NCI-H146 (cell line): ENCODE measurements at regions not wholly inside any gene's neighbourhood (a gene's known extent, or its start where the extent isn't known, plus 50 kb on each side); places are given as distances from the start of the nearest gene placed in this dataset.

ENCODE experiments used
- DNase-seq: peaks from one replicate; lab custom pipeline; 2025; lab: John Stamatoyannopoulos, UW

DNA sequence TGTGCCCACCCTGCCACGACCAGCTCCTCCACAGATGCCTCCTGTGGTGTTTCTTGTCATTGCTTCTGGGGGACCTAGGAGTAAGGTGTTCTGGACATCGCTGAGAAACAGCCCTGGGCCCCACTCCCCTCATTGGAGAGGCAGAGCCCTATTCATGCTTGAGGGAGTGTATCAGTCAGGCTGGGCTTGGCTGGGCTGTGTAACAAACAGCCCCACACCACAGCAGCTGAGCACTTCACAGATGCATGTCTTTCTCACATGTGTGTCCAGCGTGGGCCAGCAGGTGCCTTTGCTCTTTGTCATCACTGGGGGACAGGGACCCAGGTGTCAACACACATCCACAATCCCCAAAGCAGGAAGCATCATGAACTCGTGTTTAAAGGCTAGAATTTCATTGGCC lies 65.1 kb upstream of the FBRSL1 start:
- DNase-seq, result no peak

DNA sequence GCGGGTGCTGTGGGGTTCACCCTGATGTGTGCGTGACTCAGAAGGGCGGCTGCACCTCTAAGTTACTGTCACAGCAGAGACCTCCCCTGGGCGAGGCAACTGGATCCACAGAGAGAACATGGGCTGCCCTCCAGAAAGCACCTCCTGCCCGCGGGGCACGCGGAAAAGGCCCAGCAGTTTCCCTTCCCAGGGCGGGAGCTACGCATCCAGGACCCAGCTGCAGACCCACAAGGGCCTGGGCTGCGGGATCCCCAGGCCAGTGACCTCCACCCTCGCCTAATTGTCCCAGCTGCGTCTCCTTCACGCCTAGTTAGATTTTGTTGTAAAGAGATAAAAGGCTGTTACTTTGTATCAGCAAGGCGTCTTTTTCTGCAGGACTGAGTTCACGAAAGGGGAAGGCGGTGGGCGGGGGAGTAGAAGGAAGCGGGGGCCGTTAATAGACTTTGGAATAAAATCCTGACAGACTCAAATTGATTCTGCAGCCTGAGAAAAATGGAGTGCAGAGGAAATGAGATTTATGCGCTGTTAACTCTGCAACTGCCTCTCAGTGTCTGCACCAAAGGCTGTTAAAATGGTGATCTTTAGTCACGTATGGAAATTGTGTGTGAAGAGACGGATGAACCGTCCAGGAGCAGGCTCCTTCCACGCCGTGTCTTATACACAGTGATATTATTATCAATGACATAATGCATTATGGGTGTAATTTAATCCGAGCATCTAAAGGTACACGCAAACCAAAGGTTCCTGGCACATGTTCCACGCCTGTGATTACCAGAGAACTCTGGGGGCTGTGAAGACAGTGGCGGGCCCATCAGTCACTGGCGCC lies 65.9 kb upstream of the FBRSL1 start:
- DNase-seq, result no peak

DNA sequence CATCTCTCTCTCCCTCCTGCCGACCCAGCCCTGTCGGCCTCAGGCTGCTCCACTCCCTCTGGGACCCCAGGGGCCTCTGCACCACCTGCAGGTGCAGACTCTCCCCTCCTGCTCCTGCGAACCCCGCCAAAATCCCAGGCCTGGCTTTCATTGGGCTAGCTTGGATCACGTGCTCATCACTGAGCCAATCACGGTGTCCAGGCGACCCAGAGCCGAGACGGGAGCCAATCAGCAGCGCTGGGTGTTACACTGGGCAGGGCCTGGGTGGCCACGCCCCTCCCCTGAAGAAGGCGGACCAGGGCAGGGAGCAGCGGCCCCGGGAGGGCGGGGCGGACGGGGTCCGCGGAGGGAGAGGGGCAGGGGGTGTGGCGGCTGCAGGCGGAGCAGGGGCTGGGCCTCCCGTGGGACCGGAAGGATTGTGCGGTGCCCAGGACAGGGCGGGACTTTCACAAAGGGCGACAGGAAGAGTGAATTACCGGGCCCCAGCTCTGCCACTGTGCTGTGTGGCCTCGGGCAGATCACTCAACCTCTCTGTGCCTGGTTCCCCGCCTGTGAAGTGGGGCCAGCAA lies 66.6 kb upstream of the FBRSL1 start:
- DNase-seq, result peak; percentile 11

DNA sequence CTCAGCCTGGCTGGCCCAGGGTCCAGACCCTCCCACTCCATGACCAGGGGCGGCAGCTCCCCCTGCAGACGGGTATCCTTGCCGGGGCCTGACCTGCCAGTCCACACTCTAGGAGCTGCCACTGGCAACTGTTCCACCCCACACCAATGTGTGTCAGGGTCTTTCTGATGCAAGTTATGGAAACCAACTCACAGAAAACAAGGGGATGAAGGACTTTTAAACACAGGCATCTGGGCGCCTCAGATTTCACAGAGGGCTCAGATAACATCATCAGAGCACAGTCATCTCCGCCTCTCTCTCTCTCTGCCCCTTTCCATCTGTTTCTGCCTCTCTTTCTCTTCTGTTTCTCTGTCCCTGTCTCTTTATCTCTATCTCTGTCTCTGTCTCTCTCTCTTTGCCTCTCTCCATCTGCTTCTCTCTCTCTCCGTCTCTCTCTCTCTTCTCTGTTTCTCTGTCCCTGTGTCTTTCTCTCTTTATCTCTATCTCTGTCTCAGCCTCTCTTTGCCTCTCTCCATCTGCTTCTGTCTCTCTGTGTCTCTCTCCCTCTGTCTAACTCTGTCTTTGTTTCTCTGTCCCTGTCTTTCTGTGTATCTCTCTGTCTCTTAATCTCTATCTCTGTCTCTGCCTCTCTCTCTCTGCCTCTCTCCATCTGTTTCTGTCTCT lies 67.4 kb upstream of the FBRSL1 start:
- no peak for DNase-seq

DNA sequence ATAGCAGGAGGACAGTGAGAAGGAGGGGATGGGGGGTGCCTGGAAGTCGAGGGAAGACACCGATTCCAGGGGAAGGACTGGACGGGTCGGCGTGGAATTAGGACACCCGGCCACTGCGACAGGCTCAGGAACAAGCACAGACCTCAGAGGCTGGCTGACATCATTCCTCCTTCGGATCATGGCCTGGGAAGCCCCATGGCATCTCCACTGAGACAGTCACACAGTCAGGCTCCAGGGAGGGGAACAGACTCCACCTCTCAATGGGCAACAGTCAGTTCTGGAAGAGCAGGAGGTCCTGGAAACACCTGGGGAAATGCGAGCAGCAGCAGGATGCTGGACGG lies 67.9 kb upstream of the FBRSL1 start:
- no peak for DNase-seq

DNA sequence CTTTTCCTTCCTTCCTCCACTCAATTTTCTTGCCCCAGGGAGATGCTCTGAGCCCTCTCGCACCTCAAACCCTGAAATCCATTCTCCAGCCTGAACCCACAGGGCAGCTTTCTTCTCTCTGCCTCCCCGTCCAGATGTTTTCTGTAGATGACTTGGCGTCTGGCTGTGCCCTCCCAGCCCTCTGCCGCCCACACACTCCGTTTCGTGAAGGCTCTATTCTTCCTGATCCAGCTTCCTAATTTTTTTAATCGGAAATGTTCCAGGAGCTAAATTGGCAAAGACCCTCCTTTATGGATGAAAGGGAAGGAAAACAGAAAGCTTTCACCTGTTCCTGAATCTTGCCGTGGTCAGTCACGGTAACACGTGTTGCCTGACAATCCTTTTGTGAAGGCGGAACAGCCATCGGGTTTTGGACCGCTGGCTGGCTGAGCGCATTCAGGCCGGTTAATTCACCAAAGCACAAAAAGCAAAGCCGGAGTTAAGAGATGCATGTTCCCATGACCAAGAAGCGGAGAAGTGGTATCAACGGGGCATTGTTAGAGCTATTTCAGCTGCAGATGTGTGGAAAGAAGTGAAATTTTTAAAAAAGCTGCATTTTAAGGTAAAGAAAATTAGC lies 70.2 kb upstream of the FBRSL1 start:
- no peak for DNase-seq

DNA sequence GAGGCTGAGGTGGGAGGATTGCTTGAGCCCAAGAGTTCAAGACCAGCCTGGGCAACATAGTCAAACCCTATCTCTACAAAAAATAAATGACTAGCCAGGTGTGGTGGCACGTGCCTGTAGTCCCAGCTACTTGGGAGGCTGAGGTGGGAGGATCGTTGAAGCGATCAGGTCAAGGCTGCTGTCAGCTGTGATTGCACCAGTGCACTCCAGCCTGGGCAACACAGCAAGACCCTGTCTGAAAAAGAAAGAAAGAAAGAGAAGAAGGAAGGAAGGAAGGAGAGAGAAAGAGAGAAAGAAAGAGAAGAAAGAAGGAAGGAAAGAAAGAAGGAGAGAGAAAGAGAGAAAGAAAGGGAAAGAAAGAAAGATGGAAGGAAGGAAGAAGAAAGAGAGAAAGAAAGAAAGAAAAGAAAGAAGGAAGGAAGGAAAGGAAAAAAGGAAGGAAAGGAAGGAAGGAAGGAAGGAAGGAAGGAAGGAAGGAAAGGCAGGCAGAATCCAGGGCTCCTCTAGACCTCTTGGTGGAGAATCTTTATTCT lies 71.5 kb upstream of the FBRSL1 start:
- DNase-seq, result no peak

DNA sequence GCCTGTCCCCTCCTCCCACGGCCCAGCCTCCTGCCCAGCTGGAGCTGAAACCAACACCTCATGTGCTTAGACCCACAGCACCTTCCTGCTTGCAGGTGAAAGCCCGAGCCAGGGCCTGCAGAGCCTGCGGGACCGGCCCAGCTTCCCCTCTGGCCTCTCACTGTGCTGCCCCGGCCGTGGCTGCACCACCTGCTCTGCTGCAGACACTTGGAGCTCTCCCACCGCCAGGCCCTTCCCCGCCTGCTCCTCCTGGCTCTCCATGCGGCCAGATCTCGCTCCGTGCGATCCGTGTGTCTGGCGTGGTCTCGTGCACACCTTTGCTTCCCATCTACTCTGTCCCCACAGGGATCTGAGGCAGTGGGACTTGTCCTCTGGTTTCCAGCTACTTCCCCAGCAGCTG lies 72.2 kb upstream of the FBRSL1 start:
- no peak for DNase-seq

DNA sequence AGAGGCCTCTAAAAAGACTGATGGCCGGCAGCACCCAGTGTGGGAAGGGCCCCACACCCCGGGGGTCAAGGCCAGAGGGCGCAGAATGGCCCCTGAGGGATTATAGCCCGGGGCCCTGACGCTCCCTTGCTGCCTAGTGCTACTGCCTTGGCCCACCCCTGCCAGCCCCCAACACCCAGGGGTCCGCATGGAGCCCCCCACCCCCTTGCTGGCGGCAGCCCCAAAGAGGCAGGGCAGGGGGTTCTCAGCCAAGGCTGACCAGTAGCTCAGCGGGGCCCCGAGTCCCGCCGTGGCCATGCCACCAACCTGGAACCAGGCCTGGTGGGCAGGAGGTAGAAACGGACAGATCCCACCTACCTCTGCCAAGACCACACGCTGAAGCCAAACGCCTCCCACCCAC lies 73.1 kb upstream of the FBRSL1 start:
- no peak for DNase-seq

DNA sequence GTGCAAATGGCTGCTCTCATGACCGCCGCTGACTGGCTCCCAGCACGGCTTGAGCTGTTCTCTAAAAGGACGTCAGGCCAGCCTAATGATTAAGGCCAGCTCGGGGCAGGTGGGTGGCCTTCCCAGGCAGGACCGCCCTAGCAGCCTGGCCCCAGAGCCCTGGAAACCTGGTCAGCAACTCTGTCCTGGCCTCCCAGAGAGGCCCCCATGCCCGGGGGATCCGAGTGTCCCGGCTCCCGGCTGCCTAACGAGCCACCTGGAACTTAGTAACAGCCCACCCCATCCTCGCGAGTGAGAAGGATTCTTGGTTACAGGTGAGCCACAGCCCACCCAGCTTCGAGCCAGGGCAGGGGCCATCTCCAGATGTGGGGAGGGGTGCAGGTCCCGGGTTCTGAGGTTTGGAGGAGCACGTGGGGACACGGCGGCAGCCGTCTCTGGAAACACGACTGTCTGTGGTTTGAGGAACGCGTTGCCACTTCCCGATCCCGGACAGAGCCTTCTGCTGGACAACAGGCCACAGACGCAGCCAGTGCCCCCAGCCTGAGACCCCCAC lies 73.8 kb upstream of the FBRSL1 start:
- DNase-seq, result no peak

DNA sequence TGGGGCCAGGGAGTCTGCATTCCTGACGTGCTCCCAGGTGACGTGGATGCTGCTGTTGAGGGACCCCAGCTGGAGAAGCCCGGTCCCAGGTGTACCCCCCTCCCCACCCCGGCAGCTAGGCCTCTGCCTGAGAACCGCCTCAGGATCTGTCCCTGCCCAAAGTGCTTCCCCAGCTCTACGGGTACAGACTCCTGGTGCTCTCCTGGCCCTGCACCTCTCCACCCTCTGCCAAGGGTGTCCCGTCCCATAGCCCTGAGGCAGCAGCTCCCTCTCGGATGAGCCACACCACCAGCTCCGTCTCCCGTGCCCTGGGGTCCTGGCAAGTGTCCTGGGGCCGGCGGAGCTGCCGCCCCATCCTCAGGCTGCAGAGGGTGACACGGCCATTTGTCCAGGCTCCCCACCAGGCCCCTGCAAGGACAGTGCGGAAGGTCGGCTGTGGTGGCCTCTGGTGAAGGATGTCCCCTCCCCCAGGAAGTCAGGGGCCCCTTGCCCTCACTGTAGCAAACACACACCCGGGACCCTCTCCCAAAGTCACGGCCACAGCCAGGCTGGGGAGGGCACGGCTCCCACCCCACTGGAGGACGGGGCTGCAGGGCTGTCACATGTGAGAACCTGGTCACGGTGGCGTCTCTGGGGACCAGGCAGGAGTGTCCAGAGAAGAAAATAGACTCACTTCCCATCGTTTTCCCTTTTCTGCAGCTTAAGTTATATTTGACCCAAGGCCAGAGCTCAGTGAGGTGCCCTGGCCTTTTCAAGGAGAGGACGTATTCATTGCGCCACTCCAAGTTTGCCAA lies 74.4 kb upstream of the FBRSL1 start:
- no peak for DNase-seq

DNA sequence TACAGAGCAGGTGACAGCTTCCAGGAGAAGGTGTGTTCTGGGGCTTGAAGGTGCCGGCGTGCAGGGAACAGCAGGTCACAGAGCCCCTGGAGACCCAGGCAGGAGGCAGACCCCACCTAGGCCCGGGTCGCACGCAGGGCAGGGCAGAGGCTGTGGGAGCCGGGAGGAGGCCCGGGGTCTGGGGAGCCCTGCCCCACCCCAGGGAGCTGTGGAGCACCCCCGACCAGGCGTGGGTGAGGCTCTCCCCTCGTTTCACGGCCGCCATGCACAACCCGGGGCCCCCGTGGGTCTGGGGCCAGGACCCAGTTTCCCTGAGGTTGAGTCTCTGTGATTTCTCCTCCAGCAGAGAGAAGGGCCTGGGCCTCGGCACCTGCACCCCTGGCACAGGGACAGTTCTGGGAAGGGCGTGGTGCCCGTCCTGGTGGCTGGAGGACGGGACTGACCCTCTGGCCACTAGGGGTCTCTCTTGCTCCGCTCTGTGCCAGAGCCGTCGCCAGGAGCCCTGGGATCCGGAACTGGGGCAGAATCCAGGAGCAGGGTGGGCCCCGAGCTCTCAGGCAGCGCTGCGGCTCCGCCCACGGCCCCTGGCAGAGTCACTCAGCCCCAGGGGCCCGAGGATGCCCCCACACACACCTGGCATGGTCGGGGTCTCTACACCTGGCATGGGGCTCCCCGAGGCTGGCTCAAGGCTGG lies 75.2 kb upstream of the FBRSL1 start:
- DNase-seq, result peak; percentile 74

DNA sequence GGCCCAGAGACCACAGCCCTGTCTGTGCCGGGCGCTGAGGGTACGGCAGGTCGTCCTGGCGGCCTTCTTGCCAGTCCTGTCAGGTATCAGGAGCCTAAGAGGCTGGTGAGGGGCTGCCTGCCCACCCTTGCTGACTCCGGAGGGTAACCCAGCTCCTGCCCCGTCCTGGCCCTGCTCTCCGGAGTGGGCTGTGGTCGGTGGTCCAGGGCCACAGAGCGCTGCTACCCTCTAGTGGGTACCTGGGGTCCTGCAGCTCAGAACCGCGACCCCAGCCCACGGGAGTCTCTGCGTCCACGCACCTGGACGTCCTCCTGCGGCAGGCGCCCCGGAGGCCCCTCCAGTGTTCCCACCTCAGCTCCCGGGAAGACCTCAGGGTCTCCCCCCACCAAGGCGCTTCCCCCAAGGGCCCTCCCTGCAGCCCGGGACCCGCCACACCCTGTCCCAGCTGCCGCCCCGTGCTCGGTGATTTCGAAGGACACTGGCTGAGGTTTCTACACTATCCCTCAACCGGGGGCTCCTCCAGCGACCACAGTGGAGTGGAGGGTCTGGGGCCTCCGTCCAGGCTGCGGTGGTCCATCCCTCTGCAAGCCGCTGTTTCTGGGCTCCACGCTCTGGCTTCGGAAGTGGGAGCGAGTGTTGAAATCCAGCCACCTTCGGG lies 75.9 kb upstream of the FBRSL1 start:
- DNase-seq, result no peak

DNA sequence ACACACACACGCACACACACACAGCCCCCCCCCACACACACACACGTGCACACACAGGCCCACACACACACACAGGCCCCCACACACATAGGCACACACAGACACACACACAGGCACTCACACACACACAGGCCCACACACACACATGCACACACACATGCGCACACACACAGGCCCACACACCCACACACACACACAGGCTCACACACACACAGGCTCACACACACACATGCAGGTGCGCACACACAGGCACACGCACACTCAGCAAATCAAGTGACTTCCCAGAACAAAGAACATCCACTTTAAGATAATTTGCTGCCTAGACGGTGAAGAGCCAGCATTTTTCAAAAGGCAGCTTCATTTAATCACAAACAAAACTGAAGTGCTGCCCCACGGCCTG lies 78.5 kb upstream of the FBRSL1 start:
- no peak for DNase-seq

DNA sequence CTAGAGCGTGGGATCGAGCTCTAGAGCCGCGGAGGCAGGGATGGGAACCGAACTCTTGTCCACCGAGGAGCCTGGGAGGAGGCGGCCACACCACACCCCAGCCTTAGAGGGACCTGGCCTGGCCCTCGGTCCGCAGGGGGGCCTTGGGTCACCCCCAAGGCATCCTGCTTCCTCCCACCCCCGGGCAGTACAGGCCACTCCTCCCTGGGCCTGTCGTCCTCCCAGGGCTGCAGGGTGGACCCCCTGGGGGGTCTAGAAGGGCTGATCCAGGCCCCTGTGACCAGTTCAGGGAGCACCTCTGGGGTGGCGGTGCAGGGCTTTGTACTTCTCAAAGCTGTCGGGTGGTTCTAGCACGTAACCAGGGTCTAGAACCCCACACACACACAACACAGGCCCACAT lies 79.1 kb upstream of the FBRSL1 start:
- DNase-seq, result no peak

DNA sequence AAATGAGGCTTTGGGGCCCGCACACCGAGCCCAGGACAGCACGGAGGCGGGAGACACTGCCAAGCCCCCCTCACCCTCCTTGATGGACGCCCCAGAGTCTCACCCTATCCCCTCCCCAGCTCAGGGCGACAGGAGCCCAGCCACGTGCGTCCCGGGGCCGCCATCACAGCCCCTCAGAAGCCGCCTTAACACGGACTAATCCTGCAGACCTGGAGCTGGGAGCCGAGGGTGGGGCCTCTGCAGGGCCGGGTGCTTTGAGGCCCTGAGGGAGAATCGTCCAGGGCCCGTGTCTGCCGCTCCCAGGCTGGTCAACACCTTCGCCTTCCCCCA lies 79.7 kb upstream of the FBRSL1 start:
- DNase-seq, result no peak

DNA sequence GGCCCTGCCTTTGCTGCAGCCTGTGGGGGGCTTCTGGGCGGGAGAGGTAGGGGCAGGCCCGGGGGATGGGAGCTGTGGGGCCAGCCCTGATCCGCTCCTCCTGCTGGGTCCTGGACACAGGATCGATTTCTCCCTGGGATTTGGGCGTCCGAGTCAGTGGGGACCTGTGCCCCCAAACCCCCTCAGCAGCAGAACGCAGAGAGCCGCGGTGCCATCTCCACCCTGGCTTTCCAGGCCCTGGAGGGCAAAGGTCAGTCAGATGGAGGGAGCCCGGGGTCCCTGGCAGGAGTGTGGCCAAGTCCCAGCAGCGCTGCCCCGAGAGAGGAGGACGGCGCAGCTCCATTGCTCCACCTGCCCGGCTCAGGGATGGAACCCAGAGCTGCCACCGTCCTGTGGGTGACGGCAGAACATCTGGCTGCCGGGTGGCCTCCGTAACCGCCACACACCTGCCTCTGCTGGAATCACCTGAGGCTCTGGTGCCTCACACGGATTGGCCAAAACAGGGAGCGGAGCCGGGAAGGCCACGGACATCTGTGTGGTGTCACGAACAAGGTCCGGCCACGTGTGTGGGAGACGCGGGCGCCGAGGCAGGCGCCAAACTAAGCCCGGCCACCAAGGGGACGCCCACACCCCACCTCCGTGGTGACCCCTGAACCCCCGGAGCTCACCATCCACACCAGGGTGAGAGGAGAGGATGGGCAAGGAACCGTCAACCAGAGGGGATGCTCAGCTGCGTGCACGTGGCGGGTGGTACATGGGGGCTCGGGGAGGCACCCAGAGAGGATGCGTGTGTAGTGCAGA lies 80.3 kb upstream of the FBRSL1 start:
- DNase-seq, result no peak

DNA sequence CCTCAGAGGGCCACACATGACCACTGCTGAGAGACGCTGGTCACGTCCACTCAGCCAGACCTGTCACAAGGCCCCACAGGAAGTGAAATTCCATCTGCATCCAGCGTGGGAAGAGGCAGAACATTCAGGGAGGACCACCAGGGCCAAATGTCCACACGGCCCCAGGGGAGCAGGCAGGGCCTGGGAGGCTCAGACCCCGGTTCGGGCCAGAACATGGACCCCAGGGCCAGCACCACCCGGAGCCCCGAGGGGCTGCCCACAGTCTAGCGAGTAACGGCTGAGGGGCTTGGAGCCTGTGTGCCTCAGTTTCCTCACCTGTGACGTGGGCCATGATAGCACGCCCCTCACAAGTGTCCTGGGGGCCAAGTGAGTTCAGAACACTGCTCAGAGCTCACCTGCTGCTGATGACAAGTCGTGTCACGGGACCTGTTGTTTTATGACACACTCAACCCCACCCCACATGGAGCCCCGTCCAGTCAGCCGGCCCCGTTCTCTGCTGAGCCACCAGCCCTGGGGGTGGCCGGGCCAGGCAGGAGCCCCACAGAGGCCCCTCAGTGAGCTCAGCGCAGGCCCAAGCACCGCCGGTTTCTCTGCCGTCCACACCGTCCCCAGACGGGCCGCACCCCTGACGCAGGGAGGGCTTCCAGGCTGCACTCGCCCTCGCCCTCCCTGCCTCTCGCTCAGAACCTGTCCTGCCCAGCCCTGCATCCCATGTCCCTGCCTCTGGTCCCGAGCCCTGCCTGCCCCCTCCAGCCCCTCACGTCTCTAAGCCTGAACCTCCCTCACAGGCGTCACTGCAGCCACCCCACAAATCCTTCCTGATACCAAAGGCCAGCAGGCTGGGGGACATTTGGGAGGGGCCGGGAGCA lies 79.5 kb upstream of the GALNT9 start:
- DNase-seq, result no peak

DNA sequence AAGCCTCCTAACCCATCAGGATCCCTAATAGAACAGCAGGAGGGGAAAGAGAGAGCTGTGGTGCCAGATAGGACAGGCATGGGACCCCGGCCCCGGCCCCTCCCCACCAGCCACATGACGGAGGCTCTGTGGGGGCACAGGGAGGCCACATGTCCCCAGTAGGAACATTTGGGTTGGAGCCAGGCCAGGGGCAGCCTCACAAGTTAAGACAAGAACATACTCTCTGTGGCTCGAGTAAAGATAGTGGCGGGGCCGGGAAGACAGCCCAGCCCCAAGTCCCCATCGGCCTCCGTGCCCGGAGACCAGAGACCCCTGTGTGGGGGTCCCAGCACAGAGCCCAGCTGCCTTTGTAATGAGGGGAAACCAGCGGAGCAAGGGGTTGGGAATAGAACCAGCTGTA lies 78.6 kb upstream of the GALNT9 start:
- no peak for DNase-seq
